Gastroesophageal sphincter (tissue), 4 donors: ENCODE measurements at regions not wholly inside any gene's neighbourhood (a gene's known extent, or its start where the extent isn't known, plus 50 kb on each side); places are given as distances from the start of the nearest gene placed in this dataset.

Source experiments
- ATAC-seq: fragments of 150-250 bp; one replicate; pipeline ENCODE4 v1.9.1; 2016; ENCODE audit warnings: mild to moderate bottlenecking, moderate library complexity
- H3K27ac ChIP-seq, 4 donors: fragments of 200-600 bp; sonication (generic) in 3 of 4; 1 replicate in 3 of 4; 2 replicates in 1 of 4; pipeline ENCODE4 v1.5.1; 2016 to 2019
- H3K27me3 ChIP-seq: fragments of 200-600 bp; sonication (generic); one replicate; pipeline ENCODE4 v1.5.1; 2019
- H3K36me3 ChIP-seq, 2 donors: fragments of 200-600 bp; sonication (generic); one replicate each; pipeline ENCODE4 v1.5.1; 2019; ENCODE audit warnings: control low read depth in 1 of 2
- H3K4me1 ChIP-seq, 3 donors: fragments of 200-600 bp; sonication (generic); 1 replicate in 2 of 3; 2 replicates in 1 of 3; pipeline ENCODE4 v1.5.1; 2016 to 2019; ENCODE audit warnings: control low read depth in 2 of 3
- H3K4me3 ChIP-seq, 2 donors: fragments of 200-600 bp; sonication (generic); one replicate each; pipeline ENCODE4 v1.5.1; 2019; ENCODE audit warnings: mild to moderate bottlenecking in 1 of 2, moderate library complexity in 1 of 2
- H3K9me3 ChIP-seq, 3 donors: fragments of 200-600 bp; sonication (generic); one replicate each; pipeline ENCODE4 v1.5.1; 2017 to 2019; ENCODE audit warnings: control low read depth in 2 of 3
- CTCF ChIP-seq, 4 experiments: fragments of 200-600 bp in 2 of 4; fragments of 450-650 bp in 2 of 4; sonication (generic) in 1 of 4; IDR thresholded peaks; one replicate each; pipeline ENCODE4 v1.5.1; 2017 to 2019; ENCODE audit warnings: antibody characterized with exemption in 4 of 4, mild to moderate bottlenecking in 2 of 4, moderate library complexity in 2 of 4
- EP300 ChIP-seq: sonication (generic); formaldehyde crosslinking; IDR thresholded peaks from one replicate; pipeline ENCODE4 v1.6.1; 2017; ENCODE audit warnings: antibody characterized with exemption, mild to moderate bottlenecking
- POLR2A ChIP-seq, 2 donors: fragments of 450-650 bp; IDR thresholded peaks; one replicate each; pipeline ENCODE4 v1.6.1; 2017; ENCODE audit warnings: antibody characterized with exemption in 2 of 2, mild to moderate bottlenecking in 2 of 2, moderate library complexity in 1 of 2
- POLR2AphosphoS5 ChIP-seq: sonication (generic); formaldehyde crosslinking; IDR thresholded peaks from one replicate; pipeline ENCODE4 v1.6.1; 2017; ENCODE audit warnings: antibody characterized with exemption
- WGBS, 2 donors: methylation state at CpG; one replicate each; pipeline ENCODE4 v1.1.5; 2018; ENCODE audit warnings: low coverage in 1 of 2; 5-methylcytosine and 5-hydroxymethylcytosine counted together

- no peaks in the 10 kb centered on the region for H3K27me3 ChIP-seq
- no peak overlapping the region for H3K27ac ChIP-seq
- no peak overlapping the region for H3K4me3 ChIP-seq
- no peak for ATAC-seq
- H3K4me1 ChIP-seq, result no peaks in the 10 kb centered on the region
- TF ChIP-seq EP300 (no peak), POLR2A (IDR thresholded peaks at IDR 0.05) (no peak), POLR2AphosphoS5 (no peak), CTCF (IDR thresholded peaks at IDR 0.05) (no peak)
- no peaks in the 10 kb centered on the region for H3K36me3 ChIP-seq
- no peaks in the 10 kb centered on the region for H3K9me3 ChIP-seq
- 15 to 18% methylated on average over 3 of the region's 3 CpGs for WGBS, 2 donors
Observed at GRCh38 chr13:55705971-55706370, 1434.7 kb upstream of the PRR20A start.

GRCh38 chr13:55714120-55714519 is 1426.6 kb upstream of the PRR20A start:
- no peaks in the 10 kb centered on the region for H3K9me3 ChIP-seq
- H3K4me1 ChIP-seq, result no peaks in the 10 kb centered on the region
- ATAC-seq, result no peak
- H3K4me3 ChIP-seq, result no peak overlapping the region
- TF ChIP-seq POLR2AphosphoS5 (no peak), EP300 (no peak), CTCF (IDR thresholded peaks at IDR 0.05) (no peak), POLR2A (IDR thresholded peaks at IDR 0.05) (no peak)
- H3K27me3 ChIP-seq, result no peaks in the 10 kb centered on the region
- H3K27ac ChIP-seq, result no peak overlapping the region
- H3K36me3 ChIP-seq, result no peaks in the 10 kb centered on the region

GRCh38 chr13:55727683-55728082 is 1413.0 kb upstream of the PRR20A start:
- no peaks in the 10 kb centered on the region for H3K27me3 ChIP-seq
- TF ChIP-seq POLR2A (IDR thresholded peaks at IDR 0.05) (no peak), CTCF (IDR thresholded peaks at IDR 0.05) (no peak), POLR2AphosphoS5 (no peak), EP300 (no peak)
- no peaks in the 10 kb centered on the region for H3K4me1 ChIP-seq
- H3K36me3 ChIP-seq, result no peaks in the 10 kb centered on the region
- no peak for ATAC-seq
- 74 to 77% methylated on average over 4 to 5 of the region's 5 CpGs for WGBS, 2 donors
- no peaks in the 10 kb centered on the region for H3K9me3 ChIP-seq
- H3K4me3 ChIP-seq, result no peak overlapping the region
- H3K27ac ChIP-seq, result no peak overlapping the region

- H3K4me1 ChIP-seq, result no peaks in the 10 kb centered on the region
- no peak overlapping the region for H3K27ac ChIP-seq
- no peaks in the 10 kb centered on the region for H3K9me3 ChIP-seq
- no peaks in the 10 kb centered on the region for H3K27me3 ChIP-seq
- H3K4me3 ChIP-seq, result no peak overlapping the region
- ATAC-seq, result no peak
- TF ChIP-seq POLR2AphosphoS5, result no peak
- TF ChIP-seq POLR2A (IDR thresholded peaks at IDR 0.05), result no peak
- no peak for TF ChIP-seq CTCF (IDR thresholded peaks at IDR 0.05)
- no peak for TF ChIP-seq EP300
- WGBS, 2 donors, result 88% methylated on average over 2 of the region's 2 CpGs
- no peaks in the 10 kb centered on the region for H3K36me3 ChIP-seq
Observed at GRCh38 chr13:55728247-55728646, 1412.5 kb upstream of the PRR20A start.

- H3K9me3 ChIP-seq, result no peaks in the 10 kb centered on the region
- no peak for ATAC-seq
- WGBS, 2 donors, result 19 to 38% methylated on average over 2 of the region's 2 CpGs
- no peaks in the 10 kb centered on the region for H3K27me3 ChIP-seq
- H3K4me3 ChIP-seq, result no peak overlapping the region
- no peaks in the 10 kb centered on the region for H3K4me1 ChIP-seq
- no peaks in the 10 kb centered on the region for H3K36me3 ChIP-seq
- no peak for TF ChIP-seq POLR2A (IDR thresholded peaks at IDR 0.05)
- no peak for TF ChIP-seq CTCF (IDR thresholded peaks at IDR 0.05)
- no peak for TF ChIP-seq EP300
- no peak for TF ChIP-seq POLR2AphosphoS5
- no peak overlapping the region for H3K27ac ChIP-seq
Observed at GRCh38 chr13:55745828-55746227, 1394.9 kb upstream of the PRR20A start.
